Prostate gland (tissue), 2 donors: ENCODE measurements at regions not wholly inside any gene's neighbourhood (a gene's known extent, or its start where the extent isn't known, plus 50 kb on each side); places are given as distances from the start of the nearest gene placed in this dataset.
"Not testable (repeated sequence)": the region's sequence is repeated elsewhere in the genome, so short reads cannot be mapped to it uniquely, and the experiment has no call there.

Experiments used
- CTCF ChIP-seq, 4 experiments: fragments of 200-600 bp in 2 of 4; fragments of 450-650 bp in 2 of 4; sonication (generic) in 2 of 4; IDR thresholded peaks; 1 replicate in 3 of 4; 2 replicates in 1 of 4; pipeline ENCODE4 v1.5.1; 2016 to 2019; ENCODE audit warnings: antibody characterized with exemption in 4 of 4, mild to moderate bottlenecking in 2 of 4, moderate library complexity in 2 of 4
- POLR2A ChIP-seq: fragments of 450-650 bp; IDR thresholded peaks from one replicate; pipeline ENCODE4 v1.6.1; 2016; ENCODE audit warnings: antibody characterized with exemption, mild to moderate bottlenecking

- not testable (repeated sequence) for TF ChIP-seq POLR2A; CTCF (IDR thresholded peaks at IDR 0.05)
Measured at GRCh38 chr22:15880926-15881325, 191.1 kb downstream of the POTEH start.
